Caco-2 (cell line): ENCODE measurements at regions not wholly inside any gene's neighbourhood (a gene's known extent, or its start where the extent isn't known, plus 50 kb on each side); places are given as distances from the start of the nearest gene placed in this dataset.

Experiments used
- BruUV-seq: library from RNA; stranded (reverse); fragments of 400-500 nt; replicated peaks from 2 replicates; lab custom pipeline; 2021; lab: Mats Ljungman, UMichigan
- CTCF ChIA-PET: fragments of 300-600 bp; sonication (Branson Sonifier 250); formaldehyde crosslinking; loops from one replicate; lab custom pipeline; 2022; ENCODE audit warnings: antibody characterized with exemption; lab: Charles Lee
- POLR2A ChIA-PET: fragments of 300-600 bp; sonication (Branson Sonifier 250); formaldehyde crosslinking; loops from one replicate; lab custom pipeline; 2022; ENCODE audit warnings: antibody characterized with exemption; lab: Charles Lee
- DNase-seq, 2 experiments: peaks; one replicate each; pipeline versions ENCODE4 v3.0.0 to v3.0.0-alpha.2; 2020 to 2022
- H3K27me3 ChIP-seq: replicated peaks from 2 replicates; pipeline ENCODE4 v1.6.0; 2011; ENCODE audit warnings: low read length; ENCODE audit not compliant: control insufficient read depth, insufficient read depth
- H3K36me3 ChIP-seq: 2 replicates; pipeline ENCODE4 v1.5.1; 2011; ENCODE audit warnings: low read length; ENCODE audit not compliant: control insufficient read depth, insufficient read depth
- H3K4me1 ChIP-seq: fragments of 250-450 bp; sonication (Bioruptor Pico); 2 replicates; pipeline ENCODE4 v1.5.1; 2020; ENCODE audit warnings: mild to moderate bottlenecking
- H3K4me3 ChIP-seq: 2 replicates; pipeline ENCODE4 v1.5.1; 2011; ENCODE audit warnings: low read depth, mild to moderate bottlenecking, control low read depth, low read length
- H3K9me3 ChIP-seq: fragments of 250-450 bp; sonication (Bioruptor Pico); 2 replicates; pipeline ENCODE4 v1.5.1; 2020; ENCODE audit warnings: mild to moderate bottlenecking, moderate library complexity
- H3K27ac Mint-ChIP-seq: one replicate; pipeline ENCODE4 v1.8.0; 2022; ENCODE audit warnings: mixed read lengths; ENCODE audit not compliant: unreplicated experiment
- H3K27me3 Mint-ChIP-seq: one replicate; pipeline ENCODE4 v1.8.0; 2022; ENCODE audit warnings: mixed read lengths; ENCODE audit not compliant: insufficient read depth, unreplicated experiment
- H3K36me3 Mint-ChIP-seq: one replicate; pipeline ENCODE4 v1.8.0; 2022; ENCODE audit warnings: mild to moderate bottlenecking, mixed read lengths; ENCODE audit not compliant: insufficient read depth, unreplicated experiment
- H3K4me1 Mint-ChIP-seq: one replicate; pipeline ENCODE4 v1.8.0; 2022; ENCODE audit warnings: low read depth, mixed read lengths; ENCODE audit not compliant: unreplicated experiment
- H3K4me3 Mint-ChIP-seq: one replicate; pipeline ENCODE4 v1.8.0; 2022; ENCODE audit warnings: mild to moderate bottlenecking, moderate library complexity, mixed read lengths; ENCODE audit not compliant: unreplicated experiment
- H3K9me3 Mint-ChIP-seq: one replicate; pipeline ENCODE4 v1.8.0; 2022; ENCODE audit warnings: mixed read lengths; ENCODE audit not compliant: unreplicated experiment
- CTCF ChIP-seq, 2 experiments: fragments of 200-600 bp in 1 of 2; IDR thresholded peaks; 1 replicate in 1 of 2; 2 replicates in 1 of 2; pipeline versions ENCODE4 v1.5.1 to v1.8.0; 2011 to 2022; ENCODE audit warnings: antibody characterized with exemption in 1 of 2, control low read depth in 1 of 2, inconsistent platforms in 1 of 2, low read depth in 1 of 2, low read length in 1 of 2, mild to moderate bottlenecking in 1 of 2, moderate library complexity in 1 of 2; ENCODE audit not compliant: insufficient read depth in 1 of 2, severe bottlenecking in 1 of 2, unreplicated experiment in 1 of 2
- intact Hi-C: fragments of 100-400 bp; cut with micrococcal nuclease; formaldehyde crosslinking; loops from one replicate; pipeline ENCODE4 v1.10.0; 2022; ENCODE audit not compliant: unreplicated experiment

GRCh38 chr14:41280745-41281144, 325.9 kb upstream of the LRFN5 start:
- intact Hi-C loops = loop anchor here (1.0 kb wide), 1 partner anchor 320 kb away; no protein-coding TSS in a partner anchor
- no peaks in the 10 kb centered on the region for H3K9me3 ChIP-seq
- Mint-ChIP-seq H3K9me3 (no peaks in the 10 kb centered on the region), H3K27ac (no peak overlapping the region), H3K27me3 (no peaks in the 10 kb centered on the region), H3K4me1 (no peaks in the 10 kb centered on the region), H3K4me3 (no peak overlapping the region), H3K36me3 (no peaks in the 10 kb centered on the region)
- CTCF ChIA-PET = interaction anchor here (1.1 kb wide), 1 partner anchor 320 kb away, joined by 4 read pairs; no protein-coding TSS in a partner anchor
- no peaks in the 10 kb centered on the region for H3K36me3 ChIP-seq
- POLR2A ChIA-PET = no interaction called here
- no peak overlapping the region for H3K4me3 ChIP-seq
- BruUV-seq = no TSS peak
- peak in 1 of 2 experiments; percentile 25 for TF ChIP-seq CTCF (IDR thresholded peaks at IDR 0.05; ENCODE audit: insufficient read depth in 1 of 2, low read depth in 1 of 2, low read length in 1 of 2, severe bottlenecking in 1 of 2, unreplicated experiment in 1 of 2)
- H3K27me3 ChIP-seq = no peaks in the 10 kb centered on the region
- H3K4me1 ChIP-seq = no peaks in the 10 kb centered on the region
- DNase-seq = no peak

GRCh38 chr14:41277450-41277849, 329.2 kb upstream of the LRFN5 start:
- Histone ChIP-seq H3K36me3 (no peaks in the 10 kb centered on the region), H3K9me3 (no peaks in the 10 kb centered on the region), H3K27me3 (no peaks in the 10 kb centered on the region), H3K4me1 (no peaks in the 10 kb centered on the region), H3K4me3 (no peak overlapping the region)
- Mint-ChIP-seq H3K9me3 (no peaks in the 10 kb centered on the region), H3K27ac (no peak overlapping the region), H3K27me3 (no peaks in the 10 kb centered on the region), H3K36me3 (no peaks in the 10 kb centered on the region), H3K4me1 (no peaks in the 10 kb centered on the region), H3K4me3 (no peak overlapping the region)
- BruUV-seq = no TSS peak
- no peak for DNase-seq
- CTCF ChIA-PET = no interaction called here
- POLR2A ChIA-PET = no interaction called here
- no peak for TF ChIP-seq CTCF (IDR thresholded peaks at IDR 0.05; ENCODE audit: insufficient read depth in 1 of 2, low read depth in 1 of 2, low read length in 1 of 2, severe bottlenecking in 1 of 2, unreplicated experiment in 1 of 2)
- intact Hi-C loops = no loop called here

GRCh38 chr14:41257476-41257875, 349.2 kb upstream of the LRFN5 start:
- H3K4me3 ChIP-seq = no peak overlapping the region
- H3K4me1 ChIP-seq = no peaks in the 10 kb centered on the region
- Mint-ChIP-seq H3K4me3 (no peak overlapping the region), H3K4me1 (no peaks in the 10 kb centered on the region), H3K36me3 (no peaks in the 10 kb centered on the region), H3K9me3 (peaks cover 10% of the 10 kb centered on the region), H3K27me3 (no peaks in the 10 kb centered on the region), H3K27ac (no peak overlapping the region)
- no peaks in the 10 kb centered on the region for H3K27me3 ChIP-seq
- ChIA-PET CTCF (no interaction called here), POLR2A (no interaction called here)
- H3K36me3 ChIP-seq = no peaks in the 10 kb centered on the region
- TF ChIP-seq CTCF (IDR thresholded peaks at IDR 0.05; ENCODE audit: insufficient read depth in 1 of 2, low read depth in 1 of 2, low read length in 1 of 2, severe bottlenecking in 1 of 2, unreplicated experiment in 1 of 2) = no peak
- intact Hi-C loops = no loop called here
- DNase-seq = no peak
- 0 out of 2 replicates have a peak, but pooled peaks cover 4% of the 10 kb centered on the region for H3K9me3 ChIP-seq
- BruUV-seq = no TSS peak
